ENCODE measurements at regions not wholly inside any gene's neighbourhood (a gene's known extent, or its start where the extent isn't known, plus 50 kb on each side); places are given as distances from the start of the nearest gene placed in this dataset.

GRCh38 chr14:25677111-25677510 lies 627.2 kb upstream of the STXBP6 start:
- H3K27me3 ChIP-seq, result no peaks in the 10 kb centered on the region
- H3K36me3 ChIP-seq, result no peaks in the 10 kb centered on the region
- H3K4me1 ChIP-seq, result no peaks in the 10 kb centered on the region
- H3K9me3 ChIP-seq, result no peaks in the 10 kb centered on the region
- intact Hi-C loops (cut with DNase I; ENCODE audit: low total_unique reads), result no loop called here
- H3K4me3 ChIP-seq, result no peak overlapping the region
- no peak overlapping the region for H3K27ac ChIP-seq
- no peak for DNase-seq
- TF ChIP-seq, protein P1, sequence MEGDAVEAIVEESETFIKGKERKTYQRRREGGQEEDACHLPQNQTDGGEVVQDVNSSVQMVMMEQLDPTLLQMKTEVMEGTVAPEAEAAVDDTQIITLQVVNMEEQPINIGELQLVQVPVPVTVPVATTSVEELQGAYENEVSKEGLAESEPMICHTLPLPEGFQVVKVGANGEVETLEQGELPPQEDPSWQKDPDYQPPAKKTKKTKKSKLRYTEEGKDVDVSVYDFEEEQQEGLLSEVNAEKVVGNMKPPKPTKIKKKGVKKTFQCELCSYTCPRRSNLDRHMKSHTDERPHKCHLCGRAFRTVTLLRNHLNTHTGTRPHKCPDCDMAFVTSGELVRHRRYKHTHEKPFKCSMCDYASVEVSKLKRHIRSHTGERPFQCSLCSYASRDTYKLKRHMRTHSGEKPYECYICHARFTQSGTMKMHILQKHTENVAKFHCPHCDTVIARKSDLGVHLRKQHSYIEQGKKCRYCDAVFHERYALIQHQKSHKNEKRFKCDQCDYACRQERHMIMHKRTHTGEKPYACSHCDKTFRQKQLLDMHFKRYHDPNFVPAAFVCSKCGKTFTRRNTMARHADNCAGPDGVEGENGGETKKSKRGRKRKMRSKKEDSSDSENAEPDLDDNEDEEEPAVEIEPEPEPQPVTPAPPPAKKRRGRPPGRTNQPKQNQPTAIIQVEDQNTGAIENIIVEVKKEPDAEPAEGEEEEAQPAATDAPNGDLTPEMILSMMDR (IDR thresholded peaks at IDR 0.05), result no peak

DNA sequence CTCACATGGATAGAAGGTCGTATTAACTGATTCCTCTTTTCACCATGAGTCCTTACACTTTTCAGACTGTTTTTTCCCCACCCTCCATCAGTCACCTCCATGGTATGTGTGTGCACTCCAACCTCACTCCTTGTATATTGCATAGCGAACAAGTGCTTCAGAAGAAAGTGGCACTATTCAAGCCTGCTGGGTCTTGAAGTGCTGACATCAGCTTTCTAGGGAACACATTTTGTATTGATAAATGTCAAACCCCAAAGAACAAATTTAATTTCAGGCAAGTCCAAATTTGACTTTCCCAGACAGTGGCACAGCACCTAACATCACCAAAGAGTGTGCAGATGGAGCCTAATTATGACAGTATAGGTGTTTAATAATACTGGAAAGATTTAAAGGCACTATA lies 617.4 kb upstream of the STXBP6 start:
- Histone ChIP-seq H3K9me3 (no peaks in the 10 kb centered on the region), H3K27me3 (no peaks in the 10 kb centered on the region), H3K27ac (no peak overlapping the region), H3K36me3 (no peaks in the 10 kb centered on the region), H3K4me3 (no peak overlapping the region), H3K4me1 (no peaks in the 10 kb centered on the region)
- TF ChIP-seq, protein P1 (IDR thresholded peaks at IDR 0.05), result no peak
- intact Hi-C loops (cut with DNase I; ENCODE audit: low total_unique reads), result no loop called here
- DNase-seq, result no peak

DNA sequence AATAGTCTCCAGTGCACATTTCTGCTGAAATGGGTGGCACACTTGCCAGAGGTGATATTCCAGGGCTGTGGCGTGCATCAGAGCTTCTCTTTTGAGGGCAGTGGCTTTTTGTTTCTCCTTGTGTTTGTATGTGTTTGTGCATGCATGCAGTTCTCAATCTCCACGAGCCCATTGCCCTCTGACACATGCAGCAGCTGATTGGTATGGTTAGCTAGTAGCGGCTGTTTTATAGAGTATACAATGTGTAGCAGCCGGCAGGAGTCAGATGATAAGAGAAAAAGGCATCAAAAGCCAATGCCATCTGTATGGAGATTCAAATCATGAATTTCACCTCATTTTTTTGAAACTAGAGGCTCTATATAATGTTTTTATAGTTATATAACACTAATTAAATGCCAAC lies 616.9 kb upstream of the STXBP6 start:
- TF ChIP-seq, protein P1 (IDR thresholded peaks at IDR 0.05), result no peak
- intact Hi-C loops (cut with DNase I; ENCODE audit: low total_unique reads), result no loop called here
- DNase-seq, result no peak
- Histone ChIP-seq H3K9me3 (no peaks in the 10 kb centered on the region), H3K36me3 (no peaks in the 10 kb centered on the region), H3K4me3 (no peak overlapping the region), H3K27me3 (no peaks in the 10 kb centered on the region), H3K4me1 (no peaks in the 10 kb centered on the region), H3K27ac (no peak overlapping the region)

DNA sequence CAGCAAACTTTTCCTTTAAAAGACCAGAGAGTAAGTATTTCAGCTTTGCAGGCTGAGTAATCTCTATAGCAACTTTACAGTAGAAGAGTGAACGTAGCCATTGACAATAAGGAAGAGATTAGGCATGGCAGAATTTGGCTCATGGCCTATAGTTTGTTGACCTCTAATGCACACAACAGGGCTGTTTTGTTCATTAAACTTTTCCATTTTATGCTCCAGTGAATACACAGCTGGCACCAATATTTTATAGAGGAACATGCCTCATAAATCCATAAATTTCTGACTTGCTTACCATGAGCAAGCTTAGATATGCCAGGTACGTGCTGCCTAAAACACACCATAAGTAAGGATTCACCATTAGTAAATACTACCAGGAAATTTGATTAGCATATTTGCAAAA lies 609.0 kb upstream of the STXBP6 start:
- TF ChIP-seq, protein P1 (IDR thresholded peaks at IDR 0.05), result no peak
- H3K9me3 ChIP-seq, result no peaks in the 10 kb centered on the region
- DNase-seq, result no peak
- no peaks in the 10 kb centered on the region for H3K36me3 ChIP-seq
- H3K4me1 ChIP-seq, result no peaks in the 10 kb centered on the region
- no peaks in the 10 kb centered on the region for H3K27me3 ChIP-seq
- intact Hi-C loops (cut with DNase I; ENCODE audit: low total_unique reads), result no loop called here
- H3K4me3 ChIP-seq, result no peak overlapping the region
- no peak overlapping the region for H3K27ac ChIP-seq

DNA sequence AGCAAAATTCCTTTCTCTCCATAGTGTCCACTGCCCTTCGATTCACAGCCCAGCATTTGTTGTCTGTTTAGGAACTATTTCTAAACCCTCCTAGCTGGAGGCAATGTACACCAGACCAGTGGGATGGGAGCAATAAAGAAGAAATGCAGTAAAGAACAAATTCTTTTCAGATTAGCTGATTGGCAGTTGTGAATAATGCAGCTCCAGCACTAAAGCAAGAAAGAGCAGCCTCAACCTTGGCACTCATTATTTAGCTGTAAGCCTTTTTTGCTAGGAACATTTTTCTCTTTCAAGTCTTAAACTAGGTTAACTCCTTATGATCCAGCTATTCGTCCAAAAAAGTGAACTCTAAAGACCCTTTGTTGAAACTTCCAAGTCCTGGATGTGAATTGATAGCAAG lies 580.5 kb upstream of the STXBP6 start:
- TF ChIP-seq, protein P1 (IDR thresholded peaks at IDR 0.05), result no peak
- Histone ChIP-seq H3K4me1 (no peaks in the 10 kb centered on the region), H3K36me3 (no peaks in the 10 kb centered on the region), H3K27me3 (no peaks in the 10 kb centered on the region), H3K9me3 (no peaks in the 10 kb centered on the region), H3K27ac (no peak overlapping the region), H3K4me3 (no peak overlapping the region)
- no peak for DNase-seq
- intact Hi-C loops (cut with DNase I; ENCODE audit: low total_unique reads), result no loop called here

DNA sequence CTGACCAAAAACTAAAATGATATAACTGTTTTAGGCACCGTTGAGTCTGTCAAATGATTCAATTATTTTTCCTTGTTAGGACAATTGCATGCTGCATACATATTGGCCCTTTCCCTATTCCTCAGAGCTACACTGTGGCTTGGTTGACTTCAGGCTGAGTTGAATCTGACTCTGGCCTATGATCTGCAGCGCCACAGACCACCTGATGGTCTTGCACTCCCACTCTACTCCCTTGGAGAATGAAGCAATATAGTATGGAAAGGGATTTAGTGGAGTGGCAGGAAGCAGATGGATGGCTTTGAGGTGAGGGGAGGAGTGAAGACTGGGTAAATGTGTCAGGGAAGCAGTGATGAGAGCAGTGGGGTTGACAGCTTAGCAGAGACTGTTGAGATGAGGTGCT lies 579.0 kb upstream of the STXBP6 start:
- H3K27me3 ChIP-seq, result no peaks in the 10 kb centered on the region
- DNase-seq, result no peak
- TF ChIP-seq, protein P1 (IDR thresholded peaks at IDR 0.05), result no peak
- no peaks in the 10 kb centered on the region for H3K9me3 ChIP-seq
- H3K4me3 ChIP-seq, result no peak overlapping the region
- intact Hi-C loops (cut with DNase I; ENCODE audit: low total_unique reads), result no loop called here
- H3K27ac ChIP-seq, result no peak overlapping the region
- H3K4me1 ChIP-seq, result no peaks in the 10 kb centered on the region
- H3K36me3 ChIP-seq, result no peaks in the 10 kb centered on the region

Data from tibial artery (tissue), 4 donors.